Psoas muscle (tissue), 7 donors: ENCODE measurements at regions not wholly inside any gene's neighbourhood (a gene's known extent, or its start where the extent isn't known, plus 50 kb on each side); places are given as distances from the start of the nearest gene placed in this dataset.

ENCODE experiments used
- ATAC-seq, 4 donors: fragments of 200-7000 bp; cut with Tn5 transposase; one replicate each; pipeline ENCODE4 v1.9.1; 2020; ENCODE audit warnings: moderate library complexity in 3 of 4, mild to moderate bottlenecking in 2 of 4
- DNase-seq, 2 donors: peaks; one replicate each; pipeline ENCODE4 v3.0.0-alpha.2; 2020
- H3K27ac ChIP-seq: fragments of 200-600 bp; one replicate; pipeline ENCODE4 v1.8.0; 2022
- H3K27me3 ChIP-seq, 3 donors: fragments of 200-600 bp in 1 of 3; one replicate each; pipeline versions ENCODE4 v1.6.1 to v1.8.0; 2013 to 2022; ENCODE audit warnings: low read length in 2 of 3, mild to moderate bottlenecking in 2 of 3, moderate library complexity in 1 of 3; ENCODE audit not compliant: insufficient read depth in 3 of 3
- H3K36me3 ChIP-seq, 2 donors: fragments of 200-600 bp in 1 of 2; one replicate each; pipeline versions ENCODE4 v1.6.1 to v1.8.0; 2013 to 2022; ENCODE audit warnings: low read depth in 1 of 2, mild to moderate bottlenecking in 1 of 2, moderate library complexity in 1 of 2; ENCODE audit not compliant: insufficient read depth in 1 of 2
- H3K4me1 ChIP-seq: fragments of 200-600 bp; one replicate; pipeline ENCODE4 v1.8.0; 2022
- H3K4me3 ChIP-seq: fragments of 200-600 bp; one replicate; pipeline ENCODE4 v1.8.0; 2022; ENCODE audit warnings: mild to moderate bottlenecking
- H3K9me3 ChIP-seq: fragments of 200-600 bp; one replicate; pipeline ENCODE4 v1.8.0; 2022
- CTCF ChIP-seq: fragments of 200-600 bp; IDR thresholded peaks from one replicate; pipeline ENCODE4 v1.8.0; 2022; ENCODE audit warnings: antibody characterized with exemption
- WGBS, 3 donors: extraction: QIAGEN DNeasy Blood & Tissue Kit; methylation state at CpG; one replicate each; pipeline versions ENCODE4 v1.1.6 to v1.1.7; 2013; 5-methylcytosine and 5-hydroxymethylcytosine counted together
- intact Hi-C, 2 donors: fragments of 100-400 bp; cut with DNase I; formaldehyde crosslinking; loops; one replicate each; pipeline versions ENCODE4 v1.11.0 to v1.14.2; 2022
- donor health status: healthy with polysubstance abuse.
- donor health status: DM: no; HTN: no; CAD: no; lungs with moderate emphysema.
- donor health status: Bipolar disorder and iron deficiency.
- donor health status: healthy.
- donor health status: DM: yes; HTN: yes; CAD: no.
- donor health status: DM: no; HTN: no; CAD: no.
- donor health status: DM: yes; HTN: yes; CAD: no.

GRCh38 chr12:47323802-47324201, 244.0 kb upstream of the AMIGO2 start:
- intact Hi-C loops = no loop called here
- WGBS, 3 donors = 59 to 79% (median 78%) methylated on average over 2 of the region's 2 CpGs
- ATAC-seq (no peak), DNase-seq (no peak)
- no peaks in the 10 kb centered on the region for H3K4me1 ChIP-seq
- no peaks in the 10 kb centered on the region for H3K9me3 ChIP-seq
- H3K4me3 ChIP-seq = no peak overlapping the region
- no peak overlapping the region for H3K27ac ChIP-seq
- no peaks in the 10 kb centered on the region for H3K36me3 ChIP-seq
- no peak for TF ChIP-seq CTCF
- no peaks in the 10 kb centered on the region for H3K27me3 ChIP-seq

DNA sequence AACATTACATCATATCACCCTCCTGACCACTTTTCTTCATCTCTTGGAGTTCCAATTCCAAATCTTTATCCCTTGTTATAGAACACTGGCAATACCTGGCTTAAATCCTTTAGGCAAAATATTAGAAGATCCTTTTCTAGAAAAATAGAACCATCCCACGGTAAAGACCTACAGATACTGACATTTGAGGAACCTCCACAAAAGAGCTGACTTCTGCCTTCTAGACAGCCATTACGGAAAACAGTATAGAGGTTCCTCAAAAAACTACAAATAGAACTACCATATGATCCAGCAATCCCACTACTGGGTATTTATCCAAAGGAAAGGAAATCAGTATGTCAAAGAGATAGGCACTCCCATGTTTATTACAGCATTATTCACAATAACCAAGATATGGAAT, 241.7 kb upstream of the AMIGO2 start:
- no peak overlapping the region for H3K27ac ChIP-seq
- WGBS, 3 donors = 0 to 93% (median 72%) methylated on average over 2 of the region's 2 CpGs
- peaks cover 8% of the 10 kb centered on the region for H3K4me1 ChIP-seq
- no peaks in the 10 kb centered on the region for H3K9me3 ChIP-seq
- H3K4me3 ChIP-seq = no peak overlapping the region
- no peak for DNase-seq
- no peak for ATAC-seq
- intact Hi-C loops = no loop called here
- H3K27me3 ChIP-seq = no peaks in the 10 kb centered on the region
- TF ChIP-seq CTCF = no peak
- H3K36me3 ChIP-seq = no peaks in the 10 kb centered on the region

DNA sequence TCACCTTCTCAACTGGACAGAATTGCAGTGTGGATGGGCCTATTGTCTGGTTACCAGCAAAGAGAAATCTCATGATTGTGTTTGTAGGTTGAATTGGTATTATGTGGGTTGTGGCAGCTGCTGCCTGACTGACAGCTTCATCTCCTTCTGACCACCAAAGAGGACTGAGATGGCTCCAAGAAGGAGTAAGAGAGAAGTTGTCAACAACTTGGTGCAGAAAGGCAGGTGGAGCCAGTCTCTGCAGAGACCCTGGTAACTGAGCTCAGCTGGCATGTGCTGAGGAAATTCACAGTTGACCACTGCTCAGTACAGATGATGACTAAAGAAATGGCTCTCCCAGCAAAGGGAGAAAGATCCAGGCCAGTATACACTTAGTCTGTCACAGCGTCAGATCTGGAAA, 240.0 kb upstream of the AMIGO2 start:
- H3K36me3 ChIP-seq = no peaks in the 10 kb centered on the region
- intact Hi-C loops = no loop called here
- WGBS, 3 donors = 96 to 100% (median 100%) methylated on average over 1 of the region's 1 CpG
- H3K4me3 ChIP-seq = no peak overlapping the region
- TF ChIP-seq CTCF = no peak
- H3K9me3 ChIP-seq = no peaks in the 10 kb centered on the region
- H3K27me3 ChIP-seq = no peaks in the 10 kb centered on the region
- DNase-seq (no peak), ATAC-seq (no peak)
- H3K27ac ChIP-seq = no peak overlapping the region
- H3K4me1 ChIP-seq = peaks cover 8% of the 10 kb centered on the region

DNA sequence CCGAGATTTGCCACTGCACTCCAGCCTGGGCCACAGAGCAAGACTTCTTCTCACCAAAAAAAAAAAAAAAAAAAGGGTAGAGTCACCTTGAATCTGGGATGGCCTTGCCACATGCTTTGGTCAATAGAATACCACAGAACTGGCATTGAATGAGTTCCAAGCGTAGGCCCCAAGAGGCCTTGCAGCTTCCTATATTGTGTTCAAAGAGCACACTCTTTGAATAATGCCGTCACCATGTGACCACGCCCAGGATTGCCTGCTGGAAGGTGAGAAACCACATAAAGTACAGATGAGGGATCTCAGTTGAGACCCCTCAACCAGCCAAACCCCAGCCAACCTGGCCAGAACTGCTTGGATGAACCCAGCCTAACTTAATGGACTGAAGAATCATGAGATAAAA, 239.2 kb upstream of the AMIGO2 start:
- Histone ChIP-seq H3K4me1 (peaks cover 8% of the 10 kb centered on the region), H3K36me3 (no peaks in the 10 kb centered on the region), H3K4me3 (no peak overlapping the region), H3K9me3 (no peaks in the 10 kb centered on the region), H3K27me3 (no peaks in the 10 kb centered on the region), H3K27ac (no peak overlapping the region)
- WGBS, 3 donors = 80 to 94% (median 82%) methylated on average over 4 of the region's 4 CpGs
- no peak for ATAC-seq
- DNase-seq = no peak
- intact Hi-C loops = no loop called here
- no peak for TF ChIP-seq CTCF

- no peak for ATAC-seq
- no peaks in the 10 kb centered on the region for H3K9me3 ChIP-seq
- no peak overlapping the region for H3K27ac ChIP-seq
- H3K36me3 ChIP-seq = no peaks in the 10 kb centered on the region
- TF ChIP-seq CTCF = no peak
- no peaks in the 10 kb centered on the region for H3K27me3 ChIP-seq
- H3K4me3 ChIP-seq = no peak overlapping the region
- peaks cover 8% of the 10 kb centered on the region for H3K4me1 ChIP-seq
- intact Hi-C loops = no loop called here
- WGBS, 3 donors = 28 to 42% (median 41%) methylated on average over 11 of the region's 11 CpGs
- no peak for DNase-seq
These were observed 237.6 kb upstream of the AMIGO2 start for GRCh38 chr12:47317175-47317915.
